Activated CD4-positive, alpha-beta T cell treated with anti-CD3 and anti-CD28 coated beads, Interleukin-2, amount 50 U/mL, for 1 hour (primary cell): ENCODE measurements at regions not wholly inside any gene's neighbourhood (a gene's known extent, or its start where the extent isn't known, plus 50 kb on each side); places are given as distances from the start of the nearest gene placed in this dataset.
A peak's percentile ranks its signal among the peaks of the same experiment; 100 is the strongest.

Experiments
- DNase-seq: peaks from one replicate; pipeline ENCODE4 v3.0.0-alpha.2; 2020

GRCh38 chr4:179755322-179755721 lies 2313.1 kb upstream of the AGA start:
- no peak for DNase-seq

GRCh38 chr4:179757641-179758040 lies 2315.4 kb upstream of the AGA start:
- no peak for DNase-seq

DNA sequence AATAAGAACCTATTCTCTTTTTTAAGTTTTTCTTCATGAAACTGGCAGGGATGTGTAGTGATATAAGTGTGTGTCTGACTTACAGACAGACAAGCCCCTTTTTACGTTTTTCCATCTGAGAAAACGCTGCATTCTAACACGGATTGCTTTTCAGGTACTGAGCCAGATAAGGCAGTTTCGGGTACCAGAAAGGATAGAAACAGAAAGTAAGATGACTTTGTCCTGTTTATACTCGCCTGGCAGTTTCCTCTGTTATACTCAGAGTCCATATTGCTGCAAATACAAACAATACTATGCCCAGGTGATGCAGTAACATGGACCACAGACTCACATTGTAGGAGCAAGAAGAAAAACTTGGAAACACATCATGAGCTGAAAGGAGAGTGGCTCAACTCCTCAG lies 2320.6 kb upstream of the AGA start:
- DNase-seq: no peak

- DNase-seq: no peak
Observed at GRCh38 chr4:179766938-179767337, 2324.7 kb upstream of the AGA start.

DNA sequence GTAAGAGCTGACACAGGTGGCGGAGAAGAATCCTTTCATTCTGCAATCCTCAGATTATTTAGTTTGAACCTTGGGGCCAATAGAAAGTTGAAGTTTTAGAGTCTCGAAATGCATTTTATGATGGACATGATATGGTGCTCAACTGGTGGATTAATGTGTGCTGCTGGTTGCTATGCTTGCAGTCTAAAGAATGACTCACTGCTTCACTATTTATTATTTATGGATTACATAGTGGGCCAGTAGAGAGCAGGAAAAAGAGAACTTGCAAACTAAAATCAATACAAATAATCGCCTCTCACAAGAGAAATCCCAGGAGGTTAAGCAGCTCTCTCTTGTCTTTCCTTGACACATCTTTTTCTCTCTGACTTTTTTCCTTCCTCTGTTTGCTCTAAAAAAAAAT lies 2326.8 kb upstream of the AGA start:
- DNase-seq: no peak

- no peak for DNase-seq
Observed at GRCh38 chr4:179797738-179798137, 2355.5 kb upstream of the AGA start.

- DNase-seq: no peak
Observed at GRCh38 chr4:179803857-179804256, 2361.6 kb upstream of the AGA start.

GRCh38 chr4:179804440-179804839 lies 2362.2 kb upstream of the AGA start:
- DNase-seq: no peak

- DNase-seq: no peak
Observed at GRCh38 chr4:179817317-179817716, 2375.1 kb upstream of the AGA start.

GRCh38 chr4:179823342-179823741 lies 2381.1 kb upstream of the AGA start:
- no peak for DNase-seq

DNA sequence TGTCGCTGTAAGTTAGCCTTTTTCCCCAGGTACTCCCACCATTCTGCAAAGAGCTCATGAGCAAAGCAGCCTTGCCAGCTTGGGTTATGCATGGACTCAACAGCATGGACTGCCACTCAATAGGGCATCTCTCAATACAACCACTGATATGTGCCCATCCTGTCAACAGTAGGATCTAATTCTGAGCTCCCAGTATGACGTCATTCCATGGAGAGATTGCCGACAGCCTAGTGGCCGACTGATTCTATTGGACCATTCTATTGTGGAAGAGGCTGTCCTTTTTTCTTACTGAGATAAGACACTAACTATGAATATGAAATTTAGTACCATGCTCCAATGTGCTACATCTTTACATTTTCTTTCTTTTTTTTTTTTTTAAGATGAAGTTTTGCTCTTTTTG lies 2389.0 kb upstream of the AGA start:
- no peak for DNase-seq

- no peak for DNase-seq
Observed at GRCh38 chr4:179836179-179837075, 2394.2 kb upstream of the AGA start.

GRCh38 chr4:179843370-179843769 lies 2399.8 kb upstream of the TENM3 start:
- no peak for DNase-seq

GRCh38 chr4:179855469-179855868 lies 2387.7 kb upstream of the TENM3 start:
- DNase-seq: no peak

DNA sequence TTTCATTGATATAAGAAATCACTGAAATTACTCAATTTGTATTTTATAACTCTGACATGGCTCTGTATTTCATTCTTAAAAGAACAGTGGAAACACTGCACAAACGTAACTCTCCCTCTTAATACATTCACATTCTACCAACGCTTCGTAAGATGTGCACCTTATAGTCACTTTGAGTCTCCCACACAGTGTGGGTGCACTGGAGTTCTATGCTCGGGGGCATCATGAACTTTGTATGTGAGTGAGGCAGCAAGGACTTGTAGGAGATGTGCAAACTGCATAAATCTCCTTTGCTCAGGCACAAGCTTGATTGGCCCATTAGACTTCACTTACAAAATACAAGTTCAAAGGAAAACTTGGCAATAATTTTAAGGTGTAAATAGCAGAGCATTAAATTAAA lies 2385.0 kb upstream of the TENM3 start:
- DNase-seq: no peak

DNA sequence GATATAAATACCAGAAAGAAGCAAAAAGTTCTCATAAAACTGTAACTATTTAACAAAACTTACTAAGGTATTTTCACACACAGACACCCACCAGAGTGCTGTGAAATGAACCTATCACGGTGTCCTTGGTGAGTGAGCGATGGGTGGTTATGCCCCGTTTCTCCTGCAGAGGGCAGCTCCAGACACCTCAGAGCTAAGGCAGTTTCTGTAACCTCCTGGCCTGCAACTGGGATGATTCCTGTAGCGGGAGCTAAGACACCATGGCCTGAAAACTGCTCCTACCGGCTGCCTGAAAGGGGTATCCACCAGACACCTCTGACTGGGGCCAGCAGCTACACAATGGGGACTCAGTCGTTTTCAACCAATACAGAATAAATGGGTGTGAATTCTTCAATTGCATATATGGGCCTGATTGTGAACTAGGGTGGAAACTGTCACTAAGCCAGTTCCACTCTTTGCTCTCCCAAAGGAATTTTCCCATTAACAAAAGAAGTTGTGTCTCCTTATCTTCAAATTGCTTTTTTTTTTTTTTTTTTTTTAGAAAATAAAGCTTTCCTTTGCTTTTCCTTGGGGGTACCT lies 2375.8 kb upstream of the TENM3 start:
- DNase-seq: peak; percentile 0

- DNase-seq: no peak
Observed at GRCh38 chr4:179871726-179872125, 2371.5 kb upstream of the TENM3 start.

DNA sequence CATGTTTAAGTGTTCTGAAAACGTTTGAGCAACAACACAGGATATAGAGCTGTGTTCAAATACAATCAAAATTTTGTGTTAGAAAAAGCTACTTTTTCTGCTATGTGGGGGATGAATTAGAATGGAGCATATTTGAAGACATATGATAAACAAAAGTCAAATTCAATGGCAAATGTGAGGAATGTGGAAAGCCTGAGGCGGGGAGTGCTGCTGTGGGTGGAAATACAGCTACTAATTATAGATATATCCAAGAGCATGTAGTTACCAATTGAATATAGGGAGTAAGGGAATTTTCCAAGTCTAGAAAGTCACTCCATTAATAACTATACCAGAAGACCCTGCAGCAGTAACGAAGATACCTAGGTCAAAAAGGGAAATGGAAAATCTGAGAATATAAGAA lies 2370.4 kb upstream of the TENM3 start:
- no peak for DNase-seq

GRCh38 chr4:179880756-179881155 lies 2362.4 kb upstream of the TENM3 start:
- DNase-seq: no peak

- DNase-seq: no peak
Observed at GRCh38 chr4:179894066-179894778, 2349.0 kb upstream of the TENM3 start.

DNA sequence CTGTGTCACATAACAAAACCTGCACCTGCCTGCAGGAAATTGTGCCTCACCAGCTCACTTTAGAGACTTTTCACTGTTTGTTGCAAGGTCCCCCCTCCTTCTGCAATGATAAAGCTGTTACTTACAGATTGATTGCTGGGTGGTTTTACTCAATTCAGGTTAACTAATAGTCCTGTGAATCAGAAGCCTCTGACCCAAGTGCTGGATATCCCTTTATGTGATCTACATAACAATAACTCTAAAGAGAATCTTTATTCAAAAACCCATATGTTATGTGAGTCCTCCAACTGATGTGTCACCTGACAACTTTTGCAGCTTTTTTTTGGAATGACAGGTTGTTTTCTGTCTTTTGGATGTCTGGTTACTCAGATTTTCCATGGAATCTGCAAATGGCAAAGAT lies 2323.6 kb upstream of the TENM3 start:
- DNase-seq: no peak

DNA sequence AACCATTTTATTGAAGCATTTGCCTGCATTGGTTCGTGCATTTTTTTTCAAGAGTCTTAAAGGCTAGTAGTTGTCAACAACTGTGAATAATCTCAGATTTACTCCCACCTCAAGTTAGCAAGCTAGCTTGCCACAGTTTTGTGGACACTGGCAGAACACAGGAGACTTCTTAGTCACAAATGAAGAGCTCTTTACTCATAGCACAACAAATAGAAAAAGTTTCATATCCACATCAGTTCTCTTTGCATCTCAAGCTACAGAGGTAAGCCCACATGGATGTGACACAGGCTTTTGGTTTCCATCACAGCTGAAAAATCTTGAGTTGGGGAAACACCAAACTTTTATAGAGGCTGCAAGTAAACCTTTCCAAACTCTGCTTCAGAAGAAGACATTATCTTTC lies 2315.7 kb upstream of the TENM3 start:
- DNase-seq: no peak

GRCh38 chr4:179941911-179942310 lies 2301.3 kb upstream of the TENM3 start:
- DNase-seq: no peak

DNA sequence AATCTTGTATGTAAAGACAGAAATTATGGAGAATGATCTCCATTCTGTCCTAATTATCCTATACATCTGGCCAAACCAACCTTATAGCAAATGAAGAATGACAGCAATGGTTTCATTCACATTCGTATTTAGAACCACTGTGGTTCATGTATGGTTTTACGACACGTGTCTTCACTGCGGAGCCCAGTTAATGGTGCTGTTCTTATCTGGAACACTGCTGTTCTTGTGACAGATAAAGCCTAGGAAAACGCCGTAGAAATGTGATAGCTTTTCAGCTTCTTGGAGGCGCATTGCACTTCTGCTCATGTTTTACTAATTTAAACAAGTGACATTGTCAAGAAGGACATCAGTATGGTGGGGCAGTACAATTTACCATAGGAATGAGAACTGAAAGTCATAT lies 2266.4 kb upstream of the TENM3 start:
- no peak for DNase-seq
